Right atrium auricular region (tissue), 2 donors: ENCODE measurements at regions not wholly inside any gene's neighbourhood (a gene's known extent, or its start where the extent isn't known, plus 50 kb on each side); places are given as distances from the start of the nearest gene placed in this dataset.

ENCODE experiments used
- DNase-seq: peaks from one replicate; pipeline ENCODE4 v3.0.0-alpha.2; 2019; ENCODE audit warnings: low spot score
- H3K27ac ChIP-seq, 2 donors: fragments of 200-600 bp; sonication (generic); 1 replicate in 1 of 2; 2 replicates in 1 of 2; pipeline ENCODE4 v1.5.1; 2016 to 2019
- H3K27me3 ChIP-seq, 2 donors: fragments of 200-600 bp; sonication (generic); one replicate each; pipeline versions ENCODE4 v1.5.1 to v1.6.0; 2017 to 2019
- H3K36me3 ChIP-seq: fragments of 200-600 bp; sonication (generic); one replicate; pipeline ENCODE4 v1.5.1; 2016
- H3K4me1 ChIP-seq, 2 donors: fragments of 200-600 bp; sonication (generic); one replicate each; pipeline versions ENCODE4 v1.5.1 to v1.6.0; 2017 to 2019
- H3K4me3 ChIP-seq, 2 donors: fragments of 200-600 bp; sonication (generic); 1 replicate in 1 of 2; 2 replicates in 1 of 2; pipeline ENCODE4 v1.5.1; 2017 to 2019; ENCODE audit warnings: mild to moderate bottlenecking in 1 of 2, moderate library complexity in 1 of 2
- H3K9me3 ChIP-seq, 2 donors: fragments of 200-600 bp; sonication (generic); one replicate each; pipeline ENCODE4 v1.5.1; 2019
- CTCF ChIP-seq, 2 donors: fragments of 200-600 bp; sonication (generic); IDR thresholded peaks; one replicate each; pipeline ENCODE4 v1.5.1; 2019; ENCODE audit warnings: antibody characterized with exemption in 2 of 2

GRCh38 chr2:144582651-144583380, 62.9 kb upstream of the ZEB2 start:
- Histone ChIP-seq H3K9me3 (no peaks in the 10 kb centered on the region), H3K4me1 (peaks cover 0 to 5% of the 10 kb centered on the region in 2 donors), H3K36me3 (no peaks in the 10 kb centered on the region), H3K4me3 (no peak overlapping the region), H3K27me3 (no peaks in the 10 kb centered on the region), H3K27ac (no peak overlapping the region)
- TF ChIP-seq CTCF (IDR thresholded peaks at IDR 0.05), result no peak
- no peak for DNase-seq

- no peak for DNase-seq
- Histone ChIP-seq H3K36me3 (no peaks in the 10 kb centered on the region), H3K4me1 (peaks cover 0 to 5% of the 10 kb centered on the region in 2 donors), H3K4me3 (no peak overlapping the region), H3K27me3 (no peaks in the 10 kb centered on the region), H3K9me3 (no peaks in the 10 kb centered on the region), H3K27ac (no peak overlapping the region)
- TF ChIP-seq CTCF (IDR thresholded peaks at IDR 0.05), result no peak
These were observed 60.7 kb upstream of the ZEB2 start for GRCh38 chr2:144580521-144581161.

- no peak for DNase-seq
- H3K36me3 ChIP-seq, result no peaks in the 10 kb centered on the region
- peaks cover 0 to 5% of the 10 kb centered on the region in 2 donors for H3K4me1 ChIP-seq
- H3K9me3 ChIP-seq, result no peaks in the 10 kb centered on the region
- no peak overlapping the region for H3K4me3 ChIP-seq
- no peak overlapping the region for H3K27ac ChIP-seq
- TF ChIP-seq CTCF (IDR thresholded peaks at IDR 0.05), result no peak
- no peaks in the 10 kb centered on the region for H3K27me3 ChIP-seq
These were observed 59.6 kb upstream of the ZEB2 start for GRCh38 chr2:144579556-144579955.

GRCh38 chr2:144578099-144578498, 58.2 kb upstream of the ZEB2 start:
- DNase-seq, result no peak
- H3K4me1 ChIP-seq, result peaks cover 0 to 5% of the 10 kb centered on the region in 2 donors
- H3K4me3 ChIP-seq, result no peak overlapping the region
- H3K9me3 ChIP-seq, result no peaks in the 10 kb centered on the region
- H3K27me3 ChIP-seq, result no peaks in the 10 kb centered on the region
- no peak overlapping the region for H3K27ac ChIP-seq
- no peaks in the 10 kb centered on the region for H3K36me3 ChIP-seq
- TF ChIP-seq CTCF (IDR thresholded peaks at IDR 0.05), result no peak

- no peaks in the 10 kb centered on the region for H3K4me1 ChIP-seq
- H3K27ac ChIP-seq, result no peak overlapping the region
- no peak for DNase-seq
- no peaks in the 10 kb centered on the region for H3K9me3 ChIP-seq
- TF ChIP-seq CTCF (IDR thresholded peaks at IDR 0.05), result no peak
- no peak overlapping the region for H3K4me3 ChIP-seq
- H3K36me3 ChIP-seq, result no peaks in the 10 kb centered on the region
- H3K27me3 ChIP-seq, result no peaks in the 10 kb centered on the region
These were observed 53.1 kb upstream of the ZEB2 start for GRCh38 chr2:144572977-144573376.
